Neuronal stem cell (in vitro differentiated cells): ENCODE measurements at regions not wholly inside any gene's neighbourhood (a gene's known extent, or its start where the extent isn't known, plus 50 kb on each side); places are given as distances from the start of the nearest gene placed in this dataset.

Experiments used
- DNase-seq: peaks from one replicate; pipeline ENCODE4 v3.0.0-alpha.2; 2013; ENCODE audit warnings: low spot score
- H2AFZ ChIP-seq: one replicate; pipeline ENCODE4 v1.6.1; 2013; ENCODE audit warnings: mild to moderate bottlenecking, low read length, inconsistent platforms
- H2AK5ac ChIP-seq: 2 replicates; pipeline ENCODE4 v1.6.1; 2013; ENCODE audit warnings: low read depth, mild to moderate bottlenecking, inconsistent platforms, low read length, moderate library complexity, mixed read lengths
- H2BK120ac ChIP-seq: 2 replicates; pipeline ENCODE4 v1.6.1; 2013; ENCODE audit warnings: low read depth, mild to moderate bottlenecking, inconsistent platforms, low read length, moderate library complexity, mixed read lengths
- H2BK12ac ChIP-seq: one replicate; pipeline ENCODE4 v1.6.1; 2013; ENCODE audit warnings: low read length, inconsistent platforms
- H2BK15ac ChIP-seq: 2 replicates; pipeline ENCODE4 v1.6.1; 2013; ENCODE audit warnings: mild to moderate bottlenecking, low read length, inconsistent platforms, mixed read lengths
- H2BK5ac ChIP-seq: one replicate; pipeline ENCODE4 v1.6.1; 2013; ENCODE audit warnings: inconsistent platforms, mild to moderate bottlenecking, low read length, moderate library complexity
- H3K14ac ChIP-seq: one replicate; pipeline ENCODE4 v1.6.1; 2013; ENCODE audit warnings: low read length, inconsistent platforms
- H3K18ac ChIP-seq: 2 replicates; pipeline ENCODE4 v1.6.1; 2013; ENCODE audit warnings: low read length, inconsistent platforms
- H3K23ac ChIP-seq: 2 replicates; pipeline ENCODE4 v1.6.1; 2013; ENCODE audit warnings: low read depth, mild to moderate bottlenecking, mixed read lengths, low read length, inconsistent platforms; ENCODE audit not compliant: poor library complexity
- H3K27ac ChIP-seq: replicated peaks from 3 replicates; pipeline ENCODE4 v1.5.1; 2013; ENCODE audit warnings: low read length, inconsistent platforms
- H3K27me3 ChIP-seq, 3 experiments: 2 replicates each; pipeline ENCODE4 v1.6.1; 2013; ENCODE audit warnings: low read length in 3 of 3, mild to moderate bottlenecking in 2 of 3, inconsistent platforms in 1 of 3, low read depth in 1 of 3, mixed read lengths in 1 of 3, moderate library complexity in 1 of 3; ENCODE audit not compliant: control insufficient read depth in 3 of 3, insufficient read depth in 3 of 3
- H3K36me3 ChIP-seq, 2 donors: replicated peaks in 1 of 2; 2 replicates each; pipeline ENCODE4 v1.6.1; 2013; ENCODE audit warnings: low read length in 2 of 2; ENCODE audit not compliant: control insufficient read depth in 2 of 2, insufficient read depth in 2 of 2
- H3K4ac ChIP-seq: 2 replicates; pipeline ENCODE4 v1.6.1; 2013; ENCODE audit warnings: inconsistent platforms, mild to moderate bottlenecking, low read length, moderate library complexity
- H3K4me1 ChIP-seq, 2 donors: 1 replicate in 1 of 2; 2 replicates in 1 of 2; pipeline ENCODE4 v1.6.1; 2013; ENCODE audit warnings: low read length in 2 of 2, low read depth in 1 of 2; ENCODE audit not compliant: control insufficient read depth in 2 of 2, insufficient read depth in 1 of 2
- H3K4me2 ChIP-seq: one replicate; pipeline ENCODE4 v1.6.1; 2013; ENCODE audit warnings: mild to moderate bottlenecking, low read length, inconsistent platforms; ENCODE audit not compliant: insufficient read depth, poor library complexity, severe bottlenecking
- H3K4me3 ChIP-seq, 2 donors: 2 replicates each; pipeline ENCODE4 v1.5.1; 2013; ENCODE audit warnings: low read length in 2 of 2, mild to moderate bottlenecking in 2 of 2, inconsistent platforms in 1 of 2, moderate library complexity in 1 of 2
- H3K79me1 ChIP-seq: one replicate; pipeline ENCODE4 v1.6.1; 2013; ENCODE audit warnings: low read depth, mild to moderate bottlenecking, inconsistent platforms, low read length, moderate library complexity
- H3K9ac ChIP-seq: one replicate; pipeline ENCODE4 v1.6.1; 2013; ENCODE audit warnings: mild to moderate bottlenecking, low read depth, low read length, inconsistent platforms; ENCODE audit not compliant: poor library complexity
- H3K9me3 ChIP-seq, 2 donors: replicated peaks in 1 of 2; 2 replicates each; pipeline versions ENCODE3 to v1.6.1; 2013; ENCODE audit warnings: low read length in 2 of 2, mild to moderate bottlenecking in 2 of 2, inconsistent platforms in 1 of 2, low read depth in 1 of 2, mixed read lengths in 1 of 2, moderate library complexity in 1 of 2; ENCODE audit not compliant: control insufficient read depth in 2 of 2, insufficient read depth in 1 of 2
- H4K8ac ChIP-seq: one replicate; pipeline ENCODE4 v1.6.1; 2013; ENCODE audit warnings: low read depth, mild to moderate bottlenecking, inconsistent platforms, low read length, moderate library complexity
- H4K91ac ChIP-seq: one replicate; pipeline ENCODE4 v1.6.1; 2013; ENCODE audit warnings: low read length, low read depth, mild to moderate bottlenecking, inconsistent platforms; ENCODE audit not compliant: poor library complexity
- WGBS, 2 donors: extraction: QIAGEN DNeasy Blood & Tissue Kit; methylation state at CpG; one replicate each; pipeline ENCODE4 v1.1.7; 2013; ENCODE audit warnings: missing lambda C conversion rate in 2 of 2, mixed read lengths in 1 of 2; ENCODE audit not compliant: insufficient read length in 2 of 2, insufficient replicate concordance in 1 of 2; ENCODE audit errors: extremely low coverage in 2 of 2; 5-methylcytosine and 5-hydroxymethylcytosine counted together

GRCh38 chr5:9715891-9716335 is 85.8 kb upstream of the TAS2R1 start:
- no peak overlapping the region for H3K4ac ChIP-seq
- H3K23ac ChIP-seq: no peak overlapping the region
- no peak overlapping the region for H3K4me3 ChIP-seq
- whole genome bisulfite sequencing, 2 donors: no CpG with 5 or more reads among the region's 5 CpGs
- no peak overlapping the region for H2BK120ac ChIP-seq
- H3K27ac ChIP-seq: no peak overlapping the region
- H3K27me3 ChIP-seq: no peaks in the 10 kb centered on the region
- H2AK5ac ChIP-seq: no peak overlapping the region
- no peaks in the 10 kb centered on the region for H3K9me3 ChIP-seq
- H2BK15ac ChIP-seq: no peak overlapping the region
- DNase-seq: no peak
- no peak overlapping the region for H3K4me2 ChIP-seq
- H2AFZ ChIP-seq: no peak overlapping the region
- H3K4me1 ChIP-seq: peaks cover 0 to 2% of the 10 kb centered on the region in 2 donors
- H3K79me1 ChIP-seq: no peaks in the 10 kb centered on the region
- no peaks in the 10 kb centered on the region for H3K36me3 ChIP-seq
- H4K8ac ChIP-seq: no peak overlapping the region
- no peak overlapping the region for H2BK5ac ChIP-seq
- no peak overlapping the region for H3K14ac ChIP-seq
- H3K18ac ChIP-seq: no peak overlapping the region
- H2BK12ac ChIP-seq: no peak overlapping the region
- H3K9ac ChIP-seq: no peak overlapping the region
- no peak overlapping the region for H4K91ac ChIP-seq

- H4K91ac ChIP-seq: no peak overlapping the region
- H2BK12ac ChIP-seq: no peak overlapping the region
- H3K79me1 ChIP-seq: no peaks in the 10 kb centered on the region
- H2AFZ ChIP-seq: no peak overlapping the region
- no peak overlapping the region for H2BK5ac ChIP-seq
- peaks cover 0 to 2% of the 10 kb centered on the region in 2 donors for H3K4me1 ChIP-seq
- H2BK120ac ChIP-seq: no peak overlapping the region
- H3K27me3 ChIP-seq: no peaks in the 10 kb centered on the region
- H3K23ac ChIP-seq: no peak overlapping the region
- no peak overlapping the region for H4K8ac ChIP-seq
- no peak overlapping the region for H2BK15ac ChIP-seq
- no peak overlapping the region for H3K4me3 ChIP-seq
- DNase-seq: no peak
- H3K9me3 ChIP-seq: no peaks in the 10 kb centered on the region
- H2AK5ac ChIP-seq: no peak overlapping the region
- H3K18ac ChIP-seq: no peak overlapping the region
- WGBS, 2 donors: no CpG with 5 or more reads among the region's 4 CpGs
- H3K27ac ChIP-seq: no peak overlapping the region
- H3K4me2 ChIP-seq: no peak overlapping the region
- no peak overlapping the region for H3K9ac ChIP-seq
- no peaks in the 10 kb centered on the region for H3K36me3 ChIP-seq
- H3K4ac ChIP-seq: no peak overlapping the region
- no peak overlapping the region for H3K14ac ChIP-seq
Observed at GRCh38 chr5:9713959-9714586, 83.9 kb upstream of the TAS2R1 start.

- H2AK5ac ChIP-seq: no peak overlapping the region
- no peak for DNase-seq
- WGBS, 2 donors: no CpG with 5 or more reads among the region's 4 CpGs
- no peak overlapping the region for H3K4me2 ChIP-seq
- no peak overlapping the region for H2BK120ac ChIP-seq
- peaks cover 0 to 2% of the 10 kb centered on the region in 2 donors for H3K4me1 ChIP-seq
- H3K18ac ChIP-seq: no peak overlapping the region
- no peaks in the 10 kb centered on the region for H3K9me3 ChIP-seq
- no peak overlapping the region for H4K8ac ChIP-seq
- no peak overlapping the region for H3K9ac ChIP-seq
- H3K27me3 ChIP-seq: no peaks in the 10 kb centered on the region
- H2BK12ac ChIP-seq: no peak overlapping the region
- H3K79me1 ChIP-seq: no peaks in the 10 kb centered on the region
- no peak overlapping the region for H2AFZ ChIP-seq
- no peak overlapping the region for H3K27ac ChIP-seq
- H3K23ac ChIP-seq: no peak overlapping the region
- no peaks in the 10 kb centered on the region for H3K36me3 ChIP-seq
- no peak overlapping the region for H3K4ac ChIP-seq
- no peak overlapping the region for H3K4me3 ChIP-seq
- no peak overlapping the region for H3K14ac ChIP-seq
- H2BK5ac ChIP-seq: no peak overlapping the region
- H4K91ac ChIP-seq: no peak overlapping the region
- no peak overlapping the region for H2BK15ac ChIP-seq
Observed at GRCh38 chr5:9713356-9713755, 83.2 kb upstream of the TAS2R1 start.

GRCh38 chr5:9712911-9713310 is 82.8 kb upstream of the TAS2R1 start:
- Histone ChIP-seq H3K23ac (no peak overlapping the region), H3K4me3 (no peak overlapping the region), H3K4me2 (no peak overlapping the region), H2BK15ac (no peak overlapping the region), H4K8ac (no peak overlapping the region), H2BK12ac (no peak overlapping the region), H3K9me3 (no peaks in the 10 kb centered on the region), H3K18ac (no peak overlapping the region), H2BK5ac (no peak overlapping the region), H3K14ac (no peak overlapping the region), H3K4ac (no peak overlapping the region), H2BK120ac (no peak overlapping the region), H3K4me1 (peaks cover 2% of the 10 kb centered on the region in 2 donors), H3K79me1 (no peaks in the 10 kb centered on the region), H3K27ac (no peak overlapping the region), H2AK5ac (no peak overlapping the region), H4K91ac (no peak overlapping the region), H3K27me3 (no peaks in the 10 kb centered on the region), H2AFZ (no peak overlapping the region), H3K36me3 (no peaks in the 10 kb centered on the region), H3K9ac (no peak overlapping the region)
- DNase-seq: no peak
- no CpG with 5 or more reads among the region's 8 CpGs for WGBS, 2 donors
